ENCODE measurements at regions not wholly inside any gene's neighbourhood (a gene's known extent, or its start where the extent isn't known, plus 50 kb on each side); places are given as distances from the start of the nearest gene placed in this dataset.
A peak's percentile ranks its signal among the peaks of the same experiment; 100 is the strongest.

DNA sequence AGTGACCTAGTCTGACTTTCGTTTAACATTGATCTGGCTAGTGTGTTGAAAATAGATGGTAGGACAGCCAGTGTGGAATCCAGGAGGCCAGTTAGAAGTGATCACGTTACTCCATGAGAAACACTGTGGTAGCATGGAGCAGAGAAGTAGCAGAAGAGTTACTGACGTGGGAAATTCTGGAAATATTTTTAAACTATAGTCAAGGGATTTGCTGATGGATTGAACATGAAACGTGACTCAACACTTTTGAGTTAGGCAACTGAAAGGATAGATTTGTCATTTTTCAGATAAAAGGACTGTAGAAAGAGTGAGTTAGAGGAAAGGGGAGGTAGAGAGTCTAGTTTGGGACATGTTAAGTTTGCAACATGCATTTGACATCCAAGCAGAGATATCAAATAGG, 130.4 kb downstream of the IRS1 start:
- Histone ChIP-seq H3K79me2 (ENCODE audit: control insufficient read depth, insufficient read depth, low read length) (no peaks in the 10 kb centered on the region), H3K27me3 (ENCODE audit: control insufficient read depth, insufficient read depth, low read length) (no peaks in the 10 kb centered on the region), H3K36me3 (ENCODE audit: control insufficient read depth, insufficient read depth, low read length) (no peaks in the 10 kb centered on the region), H3K4me3 (replicated peaks in 1 of 4; ENCODE audit: control extremely low read depth in 1 of 4, insufficient read depth in 1 of 4, low read depth in 3 of 4, low read length in 4 of 4) (no peak overlapping the region), H3K4me2 (ENCODE audit: extremely low read depth, insufficient read depth, low read length) (no peak overlapping the region), H2AFZ (ENCODE audit: low read length) (no peak overlapping the region), H3K27ac (ENCODE audit: insufficient read depth, low read length) (no peak overlapping the region), H3K4me1 (ENCODE audit: control insufficient read depth, extremely low read depth, insufficient read depth, low read length) (peaks cover 4% of the 10 kb centered on the region), H4K20me1 (ENCODE audit: control insufficient read depth, extremely low read depth, insufficient read depth, low read length) (no peaks in the 10 kb centered on the region), H3K9me3 (ENCODE audit: control insufficient read depth, insufficient read depth, low read depth, low read length) (no peaks in the 10 kb centered on the region), H3K9ac (ENCODE audit: insufficient read depth, low read length) (no peak overlapping the region)
- DNase-seq (ENCODE audit: low read depth in 2 of 2): peak in 1 of 2 donors; percentile 33
- no peak for TF ChIP-seq EZH2 (IDR thresholded peaks at IDR 0.05; ENCODE audit: low read length, missing control alignments)
- TF ChIP-seq, protein P1, sequence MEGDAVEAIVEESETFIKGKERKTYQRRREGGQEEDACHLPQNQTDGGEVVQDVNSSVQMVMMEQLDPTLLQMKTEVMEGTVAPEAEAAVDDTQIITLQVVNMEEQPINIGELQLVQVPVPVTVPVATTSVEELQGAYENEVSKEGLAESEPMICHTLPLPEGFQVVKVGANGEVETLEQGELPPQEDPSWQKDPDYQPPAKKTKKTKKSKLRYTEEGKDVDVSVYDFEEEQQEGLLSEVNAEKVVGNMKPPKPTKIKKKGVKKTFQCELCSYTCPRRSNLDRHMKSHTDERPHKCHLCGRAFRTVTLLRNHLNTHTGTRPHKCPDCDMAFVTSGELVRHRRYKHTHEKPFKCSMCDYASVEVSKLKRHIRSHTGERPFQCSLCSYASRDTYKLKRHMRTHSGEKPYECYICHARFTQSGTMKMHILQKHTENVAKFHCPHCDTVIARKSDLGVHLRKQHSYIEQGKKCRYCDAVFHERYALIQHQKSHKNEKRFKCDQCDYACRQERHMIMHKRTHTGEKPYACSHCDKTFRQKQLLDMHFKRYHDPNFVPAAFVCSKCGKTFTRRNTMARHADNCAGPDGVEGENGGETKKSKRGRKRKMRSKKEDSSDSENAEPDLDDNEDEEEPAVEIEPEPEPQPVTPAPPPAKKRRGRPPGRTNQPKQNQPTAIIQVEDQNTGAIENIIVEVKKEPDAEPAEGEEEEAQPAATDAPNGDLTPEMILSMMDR (conservative IDR thresholded peaks at IDR 0.05 in 1 of 2, IDR thresholded peaks at IDR 0.05 in 1 of 2; ENCODE audit: low read depth in 1 of 2, low read length in 2 of 2): no peak

DNA sequence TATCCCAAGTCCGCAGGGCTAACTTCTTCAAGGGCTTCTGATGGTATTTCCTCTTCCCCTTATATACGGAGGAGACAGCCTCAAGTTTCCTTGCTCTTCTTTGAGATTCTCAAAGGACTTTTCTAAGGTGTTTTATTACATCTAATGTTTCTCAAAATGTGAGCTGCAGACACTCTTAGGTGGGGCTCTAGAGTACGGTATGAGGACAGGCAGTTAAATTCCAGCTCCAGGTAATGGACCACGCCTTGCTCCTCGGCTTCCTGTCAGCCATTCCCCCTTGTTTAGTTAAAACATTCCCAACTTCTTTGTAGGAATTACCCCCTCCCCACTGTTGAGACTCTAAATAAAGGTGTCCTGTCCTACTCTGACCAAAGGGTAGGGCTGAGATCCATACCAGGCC, 131.9 kb downstream of the IRS1 start:
- Histone ChIP-seq H3K36me3 (ENCODE audit: control insufficient read depth, insufficient read depth, low read length) (no peaks in the 10 kb centered on the region), H3K4me1 (ENCODE audit: control insufficient read depth, extremely low read depth, insufficient read depth, low read length) (no peaks in the 10 kb centered on the region), H3K79me2 (ENCODE audit: control insufficient read depth, insufficient read depth, low read length) (no peaks in the 10 kb centered on the region), H4K20me1 (ENCODE audit: control insufficient read depth, extremely low read depth, insufficient read depth, low read length) (no peaks in the 10 kb centered on the region), H2AFZ (ENCODE audit: low read length) (no peak overlapping the region), H3K9ac (ENCODE audit: insufficient read depth, low read length) (no peak overlapping the region), H3K4me3 (replicated peaks in 1 of 4; ENCODE audit: control extremely low read depth in 1 of 4, insufficient read depth in 1 of 4, low read depth in 3 of 4, low read length in 4 of 4) (no peak overlapping the region), H3K27me3 (ENCODE audit: control insufficient read depth, insufficient read depth, low read length) (no peaks in the 10 kb centered on the region), H3K9me3 (ENCODE audit: control insufficient read depth, insufficient read depth, low read depth, low read length) (no peaks in the 10 kb centered on the region), H3K4me2 (ENCODE audit: extremely low read depth, insufficient read depth, low read length) (no peak overlapping the region), H3K27ac (ENCODE audit: insufficient read depth, low read length) (no peak overlapping the region)
- TF ChIP-seq, protein P1 (conservative IDR thresholded peaks at IDR 0.05 in 1 of 2, IDR thresholded peaks at IDR 0.05 in 1 of 2; ENCODE audit: low read depth in 1 of 2, low read length in 2 of 2): no peak
- no peak for TF ChIP-seq EZH2 (IDR thresholded peaks at IDR 0.05; ENCODE audit: low read length, missing control alignments)
- DNase-seq (ENCODE audit: low read depth in 2 of 2): no peak

- TF ChIP-seq, protein P1 (conservative IDR thresholded peaks at IDR 0.05 in 1 of 2, IDR thresholded peaks at IDR 0.05 in 1 of 2; ENCODE audit: low read depth in 1 of 2, low read length in 2 of 2): no peak
- TF ChIP-seq EZH2 (IDR thresholded peaks at IDR 0.05; ENCODE audit: low read length, missing control alignments): no peak
- Histone ChIP-seq H2AFZ (ENCODE audit: low read length) (no peak overlapping the region), H3K79me2 (ENCODE audit: control insufficient read depth, insufficient read depth, low read length) (no peaks in the 10 kb centered on the region), H3K4me3 (replicated peaks in 1 of 4; ENCODE audit: control extremely low read depth in 1 of 4, insufficient read depth in 1 of 4, low read depth in 3 of 4, low read length in 4 of 4) (no peak overlapping the region), H4K20me1 (ENCODE audit: control insufficient read depth, extremely low read depth, insufficient read depth, low read length) (no peaks in the 10 kb centered on the region), H3K4me1 (ENCODE audit: control insufficient read depth, extremely low read depth, insufficient read depth, low read length) (peaks cover 13% of the 10 kb centered on the region), H3K4me2 (ENCODE audit: extremely low read depth, insufficient read depth, low read length) (no peak overlapping the region), H3K9ac (ENCODE audit: insufficient read depth, low read length) (no peak overlapping the region), H3K36me3 (ENCODE audit: control insufficient read depth, insufficient read depth, low read length) (no peaks in the 10 kb centered on the region), H3K9me3 (ENCODE audit: control insufficient read depth, insufficient read depth, low read depth, low read length) (no peaks in the 10 kb centered on the region), H3K27ac (ENCODE audit: insufficient read depth, low read length) (no peak overlapping the region), H3K27me3 (ENCODE audit: control insufficient read depth, insufficient read depth, low read length) (no peaks in the 10 kb centered on the region)
- DNase-seq (ENCODE audit: low read depth in 2 of 2): no peak
These were observed 134.3 kb downstream of the IRS1 start for GRCh38 chr2:226665306-226665831.
